ENCODE measurements at regions not wholly inside any gene's neighbourhood (a gene's known extent, or its start where the extent isn't known, plus 50 kb on each side); places are given as distances from the start of the nearest gene placed in this dataset.

DNA sequence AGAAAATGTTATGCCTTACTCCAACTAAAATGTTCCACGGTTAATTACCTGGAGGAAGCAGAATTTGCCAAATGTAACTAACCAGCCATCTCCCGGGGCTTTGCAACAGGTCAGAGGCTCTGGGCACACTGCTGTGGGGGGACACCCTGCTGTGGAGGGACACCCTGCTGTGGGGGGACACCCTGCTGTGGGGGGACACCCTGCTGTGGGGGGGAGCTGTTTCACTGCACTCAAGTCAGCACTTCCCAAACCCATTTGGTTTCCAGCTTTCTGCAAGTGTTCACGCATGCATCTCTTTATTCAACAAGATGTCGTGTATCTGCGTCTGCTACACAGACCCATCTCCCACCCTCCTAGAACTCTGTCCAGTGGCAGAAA lies 239.5 kb downstream of the C16orf95 start:
- TF ChIP-seq SMC3 (IDR thresholded peaks at IDR 0.05) = no peak
- TF ChIP-seq, protein P1, sequence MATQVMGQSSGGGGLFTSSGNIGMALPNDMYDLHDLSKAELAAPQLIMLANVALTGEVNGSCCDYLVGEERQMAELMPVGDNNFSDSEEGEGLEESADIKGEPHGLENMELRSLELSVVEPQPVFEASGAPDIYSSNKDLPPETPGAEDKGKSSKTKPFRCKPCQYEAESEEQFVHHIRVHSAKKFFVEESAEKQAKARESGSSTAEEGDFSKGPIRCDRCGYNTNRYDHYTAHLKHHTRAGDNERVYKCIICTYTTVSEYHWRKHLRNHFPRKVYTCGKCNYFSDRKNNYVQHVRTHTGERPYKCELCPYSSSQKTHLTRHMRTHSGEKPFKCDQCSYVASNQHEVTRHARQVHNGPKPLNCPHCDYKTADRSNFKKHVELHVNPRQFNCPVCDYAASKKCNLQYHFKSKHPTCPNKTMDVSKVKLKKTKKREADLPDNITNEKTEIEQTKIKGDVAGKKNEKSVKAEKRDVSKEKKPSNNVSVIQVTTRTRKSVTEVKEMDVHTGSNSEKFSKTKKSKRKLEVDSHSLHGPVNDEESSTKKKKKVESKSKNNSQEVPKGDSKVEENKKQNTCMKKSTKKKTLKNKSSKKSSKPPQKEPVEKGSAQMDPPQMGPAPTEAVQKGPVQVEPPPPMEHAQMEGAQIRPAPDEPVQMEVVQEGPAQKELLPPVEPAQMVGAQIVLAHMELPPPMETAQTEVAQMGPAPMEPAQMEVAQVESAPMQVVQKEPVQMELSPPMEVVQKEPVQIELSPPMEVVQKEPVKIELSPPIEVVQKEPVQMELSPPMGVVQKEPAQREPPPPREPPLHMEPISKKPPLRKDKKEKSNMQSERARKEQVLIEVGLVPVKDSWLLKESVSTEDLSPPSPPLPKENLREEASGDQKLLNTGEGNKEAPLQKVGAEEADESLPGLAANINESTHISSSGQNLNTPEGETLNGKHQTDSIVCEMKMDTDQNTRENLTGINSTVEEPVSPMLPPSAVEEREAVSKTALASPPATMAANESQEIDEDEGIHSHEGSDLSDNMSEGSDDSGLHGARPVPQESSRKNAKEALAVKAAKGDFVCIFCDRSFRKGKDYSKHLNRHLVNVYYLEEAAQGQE (IDR thresholded peaks at IDR 0.05) = no peak
- TF ChIP-seq MAZ (IDR thresholded peaks at IDR 0.05; ENCODE audit: borderline replicate concordance, low read depth, low read length) = no peak
- TF ChIP-seq, protein P2, sequence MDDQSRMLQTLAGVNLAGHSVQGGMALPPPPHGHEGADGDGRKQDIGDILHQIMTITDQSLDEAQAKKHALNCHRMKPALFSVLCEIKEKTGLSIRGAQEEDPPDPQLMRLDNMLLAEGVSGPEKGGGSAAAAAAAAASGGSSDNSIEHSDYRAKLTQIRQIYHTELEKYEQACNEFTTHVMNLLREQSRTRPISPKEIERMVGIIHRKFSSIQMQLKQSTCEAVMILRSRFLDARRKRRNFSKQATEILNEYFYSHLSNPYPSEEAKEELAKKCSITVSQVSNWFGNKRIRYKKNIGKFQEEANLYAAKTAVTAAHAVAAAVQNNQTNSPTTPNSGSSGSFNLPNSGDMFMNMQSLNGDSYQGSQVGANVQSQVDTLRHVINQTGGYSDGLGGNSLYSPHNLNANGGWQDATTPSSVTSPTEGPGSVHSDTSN (IDR thresholded peaks at IDR 0.05) = no peak
- no peak for TF ChIP-seq RAD21 (conservative IDR thresholded peaks at IDR 0.05 in 1 of 2, IDR thresholded peaks at IDR 0.05 in 1 of 2)
- TF ChIP-seq, protein P3, sequence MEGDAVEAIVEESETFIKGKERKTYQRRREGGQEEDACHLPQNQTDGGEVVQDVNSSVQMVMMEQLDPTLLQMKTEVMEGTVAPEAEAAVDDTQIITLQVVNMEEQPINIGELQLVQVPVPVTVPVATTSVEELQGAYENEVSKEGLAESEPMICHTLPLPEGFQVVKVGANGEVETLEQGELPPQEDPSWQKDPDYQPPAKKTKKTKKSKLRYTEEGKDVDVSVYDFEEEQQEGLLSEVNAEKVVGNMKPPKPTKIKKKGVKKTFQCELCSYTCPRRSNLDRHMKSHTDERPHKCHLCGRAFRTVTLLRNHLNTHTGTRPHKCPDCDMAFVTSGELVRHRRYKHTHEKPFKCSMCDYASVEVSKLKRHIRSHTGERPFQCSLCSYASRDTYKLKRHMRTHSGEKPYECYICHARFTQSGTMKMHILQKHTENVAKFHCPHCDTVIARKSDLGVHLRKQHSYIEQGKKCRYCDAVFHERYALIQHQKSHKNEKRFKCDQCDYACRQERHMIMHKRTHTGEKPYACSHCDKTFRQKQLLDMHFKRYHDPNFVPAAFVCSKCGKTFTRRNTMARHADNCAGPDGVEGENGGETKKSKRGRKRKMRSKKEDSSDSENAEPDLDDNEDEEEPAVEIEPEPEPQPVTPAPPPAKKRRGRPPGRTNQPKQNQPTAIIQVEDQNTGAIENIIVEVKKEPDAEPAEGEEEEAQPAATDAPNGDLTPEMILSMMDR (IDR thresholded peaks at IDR 0.05) = no peak
- no peak for TF ChIP-seq CHD2 (IDR thresholded peaks at IDR 0.05; ENCODE audit: low read length, partially characterized antibody)
- TF ChIP-seq JUN (IDR thresholded peaks at IDR 0.05) = no peak
- TF ChIP-seq, protein P4, sequence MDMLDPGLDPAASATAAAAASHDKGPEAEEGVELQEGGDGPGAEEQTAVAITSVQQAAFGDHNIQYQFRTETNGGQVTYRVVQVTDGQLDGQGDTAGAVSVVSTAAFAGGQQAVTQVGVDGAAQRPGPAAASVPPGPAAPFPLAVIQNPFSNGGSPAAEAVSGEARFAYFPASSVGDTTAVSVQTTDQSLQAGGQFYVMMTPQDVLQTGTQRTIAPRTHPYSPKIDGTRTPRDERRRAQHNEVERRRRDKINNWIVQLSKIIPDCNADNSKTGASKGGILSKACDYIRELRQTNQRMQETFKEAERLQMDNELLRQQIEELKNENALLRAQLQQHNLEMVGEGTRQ (IDR thresholded peaks at IDR 0.05) = no peak
- TF ChIP-seq HOXA7 (CRISPR knock-in tag; IDR thresholded peaks at IDR 0.05) = no peak
- no peak for TF ChIP-seq FOSL2 (IDR thresholded peaks at IDR 0.05)
- TF ChIP-seq FOSL2 (CRISPR knock-in tag; IDR thresholded peaks at IDR 0.05) = no peak

Measured in A549 (cell line).